H1 (cell line): ENCODE measurements at regions not wholly inside any gene's neighbourhood (a gene's known extent, or its start where the extent isn't known, plus 50 kb on each side); places are given as distances from the start of the nearest gene placed in this dataset.

ENCODE experiments used
- CBX5 ChIP-seq: fragments of 300-800, 300-1000 bp; sonication (generic); IDR thresholded peaks from 2 replicates; pipeline ENCODE4 v1.7.1; 2016; ENCODE audit warnings: antibody characterized with exemption, low read length, low read depth
- CTCF ChIP-seq, 3 experiments: IDR thresholded peaks; 1 replicate in 2 of 3; 2 replicates in 1 of 3; pipeline versions ENCODE4 v1.5.1 to v1.6.1; 2011; ENCODE audit warnings: low read length in 3 of 3, mild to moderate bottlenecking in 3 of 3, inconsistent platforms in 2 of 3, low read depth in 1 of 3, moderate library complexity in 1 of 3; ENCODE audit not compliant: insufficient read depth in 1 of 3; ENCODE audit errors: control extremely low read depth in 1 of 3
- GABPA ChIP-seq: IDR thresholded peaks from 2 replicates; pipeline ENCODE4 v1.6.1; 2011; ENCODE audit warnings: mild to moderate bottlenecking, low read length, moderate library complexity, borderline replicate concordance; ENCODE audit not compliant: insufficient read depth
- HDAC2 ChIP-seq, 2 experiments: fragments of 300-600 bp in 1 of 2; sonication (generic) in 1 of 2; IDR thresholded peaks; 2 replicates each; pipeline ENCODE4 v1.6.1; 2011 to 2012; ENCODE audit warnings: low read depth in 2 of 2, low read length in 2 of 2, mild to moderate bottlenecking in 2 of 2, moderate library complexity in 2 of 2, borderline replicate concordance in 1 of 2, inconsistent platforms in 1 of 2
- KDM1A ChIP-seq: fragments of 200-600, 300-600 bp; sonication (generic); IDR thresholded peaks from 2 replicates; pipeline ENCODE4 v1.7.1; 2016; ENCODE audit warnings: mild to moderate bottlenecking, low read length, borderline replicate concordance
- NRF1 ChIP-seq: IDR thresholded peaks from 2 replicates; pipeline ENCODE4 v1.6.1; 2011; ENCODE audit warnings: mild to moderate bottlenecking, low read depth, low read length, improper control_type of control experiment
- POLR2AphosphoS5 ChIP-seq: IDR thresholded peaks from 2 replicates; pipeline ENCODE4 v1.6.1; 2011; ENCODE audit warnings: low read depth, low read length
- RFX5 ChIP-seq: IDR thresholded peaks from 2 replicates; pipeline ENCODE4 v1.6.1; 2011; ENCODE audit warnings: low read depth, low read length, improper control_type of control experiment, borderline replicate concordance
- RNF2 ChIP-seq: fragments of 200-900, 300-1000 bp; sonication (generic); IDR thresholded peaks from 2 replicates; pipeline ENCODE4 v1.7.1; 2016; ENCODE audit warnings: borderline replicate concordance, low read depth, mild to moderate bottlenecking, antibody characterized with exemption, low read length; ENCODE audit not compliant: poor library complexity, severe bottlenecking; ENCODE audit errors: missing control alignments
- YY1 ChIP-seq: IDR thresholded peaks from 2 replicates; pipeline ENCODE4 v1.6.1; 2011; ENCODE audit warnings: low read depth, mild to moderate bottlenecking, low read length

DNA sequence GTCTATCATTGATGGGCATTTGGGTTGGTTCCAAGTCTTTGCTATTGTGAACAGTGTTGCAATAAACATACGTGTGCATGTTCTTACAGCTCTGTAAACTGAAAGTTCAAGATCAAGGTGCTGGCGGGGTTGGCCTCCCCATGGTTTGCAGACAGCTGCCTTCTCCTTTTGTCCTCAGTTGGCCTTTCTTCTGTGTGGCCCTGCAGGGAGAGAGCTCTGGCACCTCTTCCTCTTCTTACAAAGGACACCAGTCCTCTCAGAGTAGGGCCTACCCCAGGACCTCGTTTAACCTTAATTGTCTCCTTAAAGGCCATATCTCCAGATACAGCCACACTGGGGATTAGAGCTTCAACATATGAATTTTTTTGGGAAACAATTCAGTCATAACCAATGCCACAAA, 462.7 kb downstream of the TCERG1L start:
- TF ChIP-seq POLR2AphosphoS5 (no peak), KDM1A (no peak), GABPA (no peak), CBX5 (no peak), YY1 (no peak), NRF1 (no peak), CTCF (IDR thresholded peaks at IDR 0.05; ENCODE audit: control extremely low read depth in 1 of 3, insufficient read depth in 1 of 3, low read depth in 1 of 3, low read length in 3 of 3) (no peak), RFX5 (no peak), HDAC2 (IDR thresholded peaks at IDR 0.05; ENCODE audit: borderline replicate concordance in 1 of 2, low read depth in 2 of 2, low read length in 2 of 2) (no peak), RNF2 (no peak)
